Kidney (tissue), 13 donors: ENCODE measurements at regions not wholly inside any gene's neighbourhood (a gene's known extent, or its start where the extent isn't known, plus 50 kb on each side); places are given as distances from the start of the nearest gene placed in this dataset.
A peak's percentile ranks its signal among the peaks of the same experiment; 100 is the strongest.

ENCODE experiments used
- DNase-seq, 5 donors: peaks; one replicate each; pipeline ENCODE4 v3.0.0-alpha.2; 2013 to 2020
- FAIRE-seq: peaks from 2 replicates; lab custom pipeline; 2012; peaks lifted over from hg19 to GRCh38; lab: Jason Lieb, UNC
- H3K27ac ChIP-seq, 2 donors: one replicate each; pipeline ENCODE4 v1.7.0; 2013; ENCODE audit warnings: low read depth in 2 of 2, low read length in 2 of 2, inconsistent platforms in 1 of 2
- H3K27me3 ChIP-seq: one replicate; pipeline ENCODE4 v1.7.1; 2013; ENCODE audit warnings: low read length, inconsistent platforms; ENCODE audit not compliant: control insufficient read depth, insufficient read depth
- H3K36me3 ChIP-seq, 3 donors: one replicate each; pipeline versions ENCODE4 v1.7.0 to v1.7.1; 2013; ENCODE audit warnings: low read length in 3 of 3, control low read depth in 1 of 3, inconsistent platforms in 1 of 3; ENCODE audit not compliant: insufficient read depth in 3 of 3, control insufficient read depth in 2 of 3
- H3K4me1 ChIP-seq, 3 donors: one replicate each; pipeline versions ENCODE4 v1.7.0 to v1.7.1; 2013; ENCODE audit warnings: low read length in 3 of 3, inconsistent platforms in 1 of 3, low read depth in 1 of 3; ENCODE audit not compliant: control insufficient read depth in 2 of 3, insufficient read depth in 2 of 3
- H3K4me3 ChIP-seq, 3 donors: one replicate each; pipeline versions ENCODE4 v1.7.0 to v1.8.1; 2013; ENCODE audit warnings: low read length in 3 of 3, control low read depth in 1 of 3, inconsistent platforms in 1 of 3
- H3K9ac ChIP-seq, 3 donors: one replicate each; pipeline versions ENCODE4 v1.7.0 to v1.7.1; 2013; ENCODE audit warnings: low read length in 3 of 3, control low read depth in 1 of 3, inconsistent platforms in 1 of 3
- H3K9me3 ChIP-seq, 3 donors: one replicate each; pipeline versions ENCODE4 v1.7.0 to v1.7.1; 2013; ENCODE audit warnings: low read length in 3 of 3, control low read depth in 1 of 3, inconsistent platforms in 1 of 3; ENCODE audit not compliant: control insufficient read depth in 2 of 3, insufficient read depth in 1 of 3
- CTCF ChIP-seq: IDR thresholded peaks from 3 replicates; pipeline ENCODE4 v1.5.1; 2012; ENCODE audit warnings: mild to moderate bottlenecking, moderate library complexity, borderline replicate concordance; ENCODE audit not compliant: insufficient read depth; ENCODE audit errors: extremely low read depth
- intact Hi-C: fragments of 100-400 bp; cut with DNase I; formaldehyde crosslinking; loops from one replicate; pipeline ENCODE4 v1.11.1; 2022
- donor health status: control.
- donor health status: control.
- donor health status: control.
- donor health status: control.
- donor health status: control.
- donor health status: DM: yes; HTN: yes; CAD: no.
- donor health status: Normal renal cell carcinoma (clear cell type).

GRCh38 chr5:56464935-56465768 lies 232.0 kb upstream of the ANKRD55 start:
- Histone ChIP-seq H3K4me1 (peaks cover 4 to 22% (median 15%) of the 10 kb centered on the region in 3 donors), H3K9me3 (no peaks in the 10 kb centered on the region), H3K4me3 (no peak overlapping the region), H3K9ac (no peak overlapping the region), H3K36me3 (no peaks in the 10 kb centered on the region), H3K27ac (no peak overlapping the region), H3K27me3 (no peaks in the 10 kb centered on the region)
- no peak for FAIRE-seq
- no peak for DNase-seq
- no peak for TF ChIP-seq CTCF
- intact Hi-C loops: no loop called here

GRCh38 chr5:56463944-56464571 lies 230.9 kb upstream of the ANKRD55 start:
- intact Hi-C loops: no loop called here
- Histone ChIP-seq H3K9ac (no peak overlapping the region), H3K36me3 (no peaks in the 10 kb centered on the region), H3K4me3 (no peak overlapping the region), H3K27ac (no peak overlapping the region), H3K4me1 (peaks cover 4 to 25% (median 17%) of the 10 kb centered on the region in 3 donors), H3K9me3 (no peaks in the 10 kb centered on the region), H3K27me3 (no peaks in the 10 kb centered on the region)
- DNase-seq (no peak), FAIRE-seq (no peak)
- TF ChIP-seq CTCF: no peak

- Histone ChIP-seq H3K4me3 (no peak overlapping the region), H3K9me3 (no peaks in the 10 kb centered on the region), H3K4me1 (peaks cover 4 to 25% (median 17%) of the 10 kb centered on the region in 3 donors), H3K27me3 (no peaks in the 10 kb centered on the region), H3K9ac (no peak overlapping the region), H3K27ac (peak overlapping the region in 1 of 2 donors; percentile 44), H3K36me3 (no peaks in the 10 kb centered on the region)
- intact Hi-C loops: no loop called here
- DNase-seq (no peak), FAIRE-seq (no peak)
- no peak for TF ChIP-seq CTCF
These were observed 228.5 kb upstream of the ANKRD55 start for GRCh38 chr5:56461584-56461983.
